H9 (cell line): ENCODE measurements at regions not wholly inside any gene's neighbourhood (a gene's known extent, or its start where the extent isn't known, plus 50 kb on each side); places are given as distances from the start of the nearest gene placed in this dataset.

Experiments used
- DNase-seq: peaks from one replicate; pipeline ENCODE4 v3.0.0-alpha.2; 2017
- H2AFZ ChIP-seq: one replicate; pipeline ENCODE4 v1.6.1; 2013; ENCODE audit warnings: mild to moderate bottlenecking, low read length, control low read depth, moderate library complexity
- H2AK5ac ChIP-seq: 2 replicates; pipeline ENCODE4 v1.6.1; 2013; ENCODE audit warnings: low read length, control low read depth, mixed read lengths; ENCODE audit not compliant: insufficient read length
- H2BK120ac ChIP-seq: one replicate; pipeline ENCODE4 v1.6.1; 2013; ENCODE audit warnings: low read depth, mild to moderate bottlenecking, low read length, control low read depth, inconsistent platforms; ENCODE audit not compliant: poor library complexity, severe bottlenecking
- H2BK12ac ChIP-seq: 2 replicates; pipeline ENCODE4 v1.6.1; 2013; ENCODE audit warnings: low read length, control low read depth, mixed read lengths, low read depth; ENCODE audit not compliant: insufficient read length
- H2BK15ac ChIP-seq: 2 replicates; pipeline ENCODE4 v1.6.1; 2013; ENCODE audit warnings: low read depth, low read length, control low read depth
- H2BK20ac ChIP-seq: one replicate; pipeline ENCODE4 v1.6.1; 2013; ENCODE audit warnings: low read depth, mild to moderate bottlenecking, low read length, control low read depth, inconsistent platforms; ENCODE audit not compliant: poor library complexity, severe bottlenecking
- H2BK5ac ChIP-seq: 2 replicates; pipeline ENCODE4 v1.6.1; 2013; ENCODE audit warnings: low read length, control low read depth, mixed read lengths; ENCODE audit not compliant: insufficient read length
- H3K14ac ChIP-seq: 2 replicates; pipeline ENCODE4 v1.6.1; 2013; ENCODE audit warnings: low read length, control low read depth; ENCODE audit not compliant: insufficient read depth
- H3K18ac ChIP-seq: 2 replicates; pipeline ENCODE4 v1.6.1; 2013; ENCODE audit warnings: low read depth, mild to moderate bottlenecking, mixed read lengths, low read length, control low read depth; ENCODE audit not compliant: insufficient read length
- H3K23ac ChIP-seq: 2 replicates; pipeline ENCODE4 v1.6.1; 2013; ENCODE audit warnings: low read length, control low read depth, mixed read lengths, low read depth; ENCODE audit not compliant: insufficient read length
- H3K23me2 ChIP-seq: 2 replicates; pipeline ENCODE4 v1.6.1; 2013; ENCODE audit warnings: low read depth, mild to moderate bottlenecking, mixed read lengths, low read length, control low read depth; ENCODE audit not compliant: insufficient read length, poor library complexity, severe bottlenecking
- H3K27ac ChIP-seq: 2 replicates; pipeline ENCODE4 v1.5.1; 2013; ENCODE audit warnings: low read length, control low read depth, mixed read lengths, low read depth; ENCODE audit not compliant: insufficient read length
- H3K27me3 ChIP-seq: 2 replicates; pipeline ENCODE4 v1.6.1; 2013; ENCODE audit warnings: low read length, control low read depth, inconsistent platforms; ENCODE audit not compliant: insufficient read depth
- H3K4ac ChIP-seq: 2 replicates; pipeline ENCODE4 v1.6.1; 2013; ENCODE audit warnings: low read depth, mild to moderate bottlenecking, control low read depth, inconsistent platforms, low read length, moderate library complexity
- H3K4me1 ChIP-seq: 2 replicates; pipeline ENCODE4 v1.6.1; 2013; ENCODE audit warnings: low read length, control low read depth, inconsistent platforms; ENCODE audit not compliant: insufficient read depth
- H3K4me2 ChIP-seq: 2 replicates; pipeline ENCODE4 v1.6.1; 2013; ENCODE audit warnings: low read length, control low read depth, mixed read lengths; ENCODE audit not compliant: insufficient read length, insufficient read depth
- H3K56ac ChIP-seq: 2 replicates; pipeline ENCODE4 v1.6.1; 2013; ENCODE audit warnings: low read depth, mild to moderate bottlenecking, mixed read lengths, low read length, control low read depth; ENCODE audit not compliant: insufficient read length
- H3K79me1 ChIP-seq: 2 replicates; pipeline ENCODE4 v1.6.1; 2013; ENCODE audit warnings: low read depth, mild to moderate bottlenecking, moderate library complexity, low read length, control low read depth, inconsistent platforms; ENCODE audit not compliant: insufficient read depth, poor library complexity, severe bottlenecking
- H3K79me2 ChIP-seq: 2 replicates; pipeline ENCODE4 v1.6.1; 2013; ENCODE audit warnings: low read length, control low read depth, inconsistent platforms; ENCODE audit not compliant: insufficient read depth
- H3K9ac ChIP-seq: 2 replicates; pipeline ENCODE4 v1.6.1; 2013; ENCODE audit warnings: low read length, control low read depth, mixed read lengths; ENCODE audit not compliant: insufficient read length; ENCODE audit errors: extremely low read depth
- H3K9me3 ChIP-seq: one replicate; pipeline ENCODE4 v1.6.1; 2013; ENCODE audit warnings: low read depth, low read length, inconsistent platforms; ENCODE audit not compliant: control insufficient read depth
- H3T11ph ChIP-seq: one replicate; pipeline ENCODE4 v1.6.1; 2013; ENCODE audit warnings: mild to moderate bottlenecking, low read length, control low read depth, inconsistent platforms
- H4K20me1 ChIP-seq: one replicate; pipeline ENCODE4 v1.6.1; 2013; ENCODE audit not compliant: control insufficient read depth, insufficient read length, insufficient read depth
- H4K5ac ChIP-seq: 2 replicates; pipeline ENCODE4 v1.6.1; 2013; ENCODE audit warnings: low read depth, mild to moderate bottlenecking, mixed read lengths, low read length, control low read depth; ENCODE audit not compliant: insufficient read length
- H4K8ac ChIP-seq: replicated peaks from 2 replicates; pipeline ENCODE4 v1.6.1; 2013; ENCODE audit warnings: low read length, control low read depth, mixed read lengths, low read depth; ENCODE audit not compliant: insufficient read length
- H4K91ac ChIP-seq: 2 replicates; pipeline ENCODE4 v1.6.1; 2013; ENCODE audit warnings: low read depth, mild to moderate bottlenecking, moderate library complexity, mixed read lengths, low read length, control low read depth; ENCODE audit not compliant: insufficient read length
- H3K27ac Mint-ChIP-seq, 3 experiments: 2 replicates in 2 of 3; 3 replicates in 1 of 3; pipeline ENCODE4 v1.8.0; 2020 to 2021; ENCODE audit warnings: mixed read lengths in 3 of 3, mild to moderate bottlenecking in 1 of 3, moderate library complexity in 1 of 3
- H3K27me3 Mint-ChIP-seq: 2 replicates; pipeline ENCODE4 v1.8.0; 2021; ENCODE audit warnings: low read depth, mild to moderate bottlenecking, moderate library complexity, mixed read lengths
- H3K36me3 Mint-ChIP-seq, 3 experiments: 2 replicates in 2 of 3; 3 replicates in 1 of 3; pipeline ENCODE4 v1.8.0; 2020 to 2021; ENCODE audit warnings: low read depth in 3 of 3, mixed read lengths in 3 of 3; ENCODE audit not compliant: insufficient read depth in 1 of 3
- H3K4me1 Mint-ChIP-seq, 2 experiments: 2 replicates each; pipeline ENCODE4 v1.8.0; 2020; ENCODE audit warnings: mixed read lengths in 2 of 2
- H3K4me3 Mint-ChIP-seq, 2 experiments: 2 replicates in 1 of 2; 3 replicates in 1 of 2; pipeline ENCODE4 v1.8.0; 2020 to 2021; ENCODE audit warnings: mild to moderate bottlenecking in 2 of 2, mixed read lengths in 2 of 2, moderate library complexity in 1 of 2
- H3K9me3 Mint-ChIP-seq, 2 experiments: 2 replicates in 1 of 2; 3 replicates in 1 of 2; pipeline ENCODE4 v1.8.0; 2020; ENCODE audit warnings: mild to moderate bottlenecking in 2 of 2, mixed read lengths in 2 of 2, moderate library complexity in 1 of 2
- TF ChIP-seq, protein P1 (sequence below): fragments of 200-600 bp; sonication (generic); conservative IDR thresholded peaks from 3 replicates; pipeline ENCODE4 v1.8.0; 2021; ENCODE audit warnings: antibody characterized with exemption, mild to moderate bottlenecking

- H2AK5ac ChIP-seq: no peak overlapping the region
- no peak overlapping the region for H2BK20ac ChIP-seq
- TF ChIP-seq, protein P1, sequence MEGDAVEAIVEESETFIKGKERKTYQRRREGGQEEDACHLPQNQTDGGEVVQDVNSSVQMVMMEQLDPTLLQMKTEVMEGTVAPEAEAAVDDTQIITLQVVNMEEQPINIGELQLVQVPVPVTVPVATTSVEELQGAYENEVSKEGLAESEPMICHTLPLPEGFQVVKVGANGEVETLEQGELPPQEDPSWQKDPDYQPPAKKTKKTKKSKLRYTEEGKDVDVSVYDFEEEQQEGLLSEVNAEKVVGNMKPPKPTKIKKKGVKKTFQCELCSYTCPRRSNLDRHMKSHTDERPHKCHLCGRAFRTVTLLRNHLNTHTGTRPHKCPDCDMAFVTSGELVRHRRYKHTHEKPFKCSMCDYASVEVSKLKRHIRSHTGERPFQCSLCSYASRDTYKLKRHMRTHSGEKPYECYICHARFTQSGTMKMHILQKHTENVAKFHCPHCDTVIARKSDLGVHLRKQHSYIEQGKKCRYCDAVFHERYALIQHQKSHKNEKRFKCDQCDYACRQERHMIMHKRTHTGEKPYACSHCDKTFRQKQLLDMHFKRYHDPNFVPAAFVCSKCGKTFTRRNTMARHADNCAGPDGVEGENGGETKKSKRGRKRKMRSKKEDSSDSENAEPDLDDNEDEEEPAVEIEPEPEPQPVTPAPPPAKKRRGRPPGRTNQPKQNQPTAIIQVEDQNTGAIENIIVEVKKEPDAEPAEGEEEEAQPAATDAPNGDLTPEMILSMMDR: no peak
- Mint-ChIP-seq H3K27me3 (no peaks in the 10 kb centered on the region), H3K9me3 (no peaks in the 10 kb centered on the region), H3K36me3 (no peaks in the 10 kb centered on the region), H3K4me1 (peaks cover 0 to 8% of the 10 kb centered on the region in 2 experiments; a peak in 3 of 4 replicates), H3K27ac (no peak overlapping the region), H3K4me3 (no peak overlapping the region)
- H4K8ac ChIP-seq: no peak overlapping the region
- H3K79me2 ChIP-seq: no peaks in the 10 kb centered on the region
- no peak overlapping the region for H3T11ph ChIP-seq
- no peak overlapping the region for H3K56ac ChIP-seq
- no peak overlapping the region for H4K91ac ChIP-seq
- H3K18ac ChIP-seq: no peak overlapping the region
- H3K4me1 ChIP-seq: no peaks in the 10 kb centered on the region
- no peaks in the 10 kb centered on the region for H3K27me3 ChIP-seq
- H3K79me1 ChIP-seq: no peaks in the 10 kb centered on the region
- no peak overlapping the region for H2AFZ ChIP-seq
- H3K4me2 ChIP-seq: no peak overlapping the region
- no peak overlapping the region for H3K23ac ChIP-seq
- no peak overlapping the region for H3K4ac ChIP-seq
- no peak overlapping the region for H2BK5ac ChIP-seq
- no peak overlapping the region for H2BK12ac ChIP-seq
- H3K23me2 ChIP-seq: no peaks in the 10 kb centered on the region
- H4K5ac ChIP-seq: no peak overlapping the region
- no peak overlapping the region for H2BK120ac ChIP-seq
- no peaks in the 10 kb centered on the region for H3K9me3 ChIP-seq
- no peak overlapping the region for H3K9ac ChIP-seq
- no peak overlapping the region for H3K27ac ChIP-seq
- DNase-seq: no peak
- no peak overlapping the region for H3K14ac ChIP-seq
- no peaks in the 10 kb centered on the region for H4K20me1 ChIP-seq
- H2BK15ac ChIP-seq: no peak overlapping the region
These were observed 152.1 kb upstream of the PLEKHG7 start for GRCh38 chr12:92550661-92551060.
